Small intestine (tissue), 7 donors: ENCODE measurements at regions not wholly inside any gene's neighbourhood (a gene's known extent, or its start where the extent isn't known, plus 50 kb on each side); places are given as distances from the start of the nearest gene placed in this dataset.

Experiments
- DNase-seq, 2 donors: peaks; one replicate each; pipeline versions ENCODE4 v3.0.0 to v3.0.0-alpha.2; 2013
- FAIRE-seq: peaks from 2 replicates; lab custom pipeline; 2012; peaks lifted over from hg19 to GRCh38; lab: Jason Lieb, UNC
- H3K27ac ChIP-seq, 3 donors: one replicate each; pipeline ENCODE4 v1.5.1; 2013; ENCODE audit warnings: low read length in 2 of 3, mild to moderate bottlenecking in 2 of 3, control low read depth in 1 of 3, inconsistent platforms in 1 of 3, low read depth in 1 of 3, moderate library complexity in 1 of 3
- H3K27me3 ChIP-seq, 3 donors: one replicate each; pipeline ENCODE4 v1.6.1; 2013; ENCODE audit warnings: low read length in 3 of 3, inconsistent platforms in 1 of 3; ENCODE audit not compliant: control insufficient read depth in 3 of 3, insufficient read depth in 3 of 3
- H3K36me3 ChIP-seq, 3 donors: one replicate each; pipeline ENCODE4 v1.6.1; 2013; ENCODE audit warnings: low read length in 3 of 3, inconsistent platforms in 1 of 3, low read depth in 1 of 3, mild to moderate bottlenecking in 1 of 3, moderate library complexity in 1 of 3; ENCODE audit not compliant: control insufficient read depth in 3 of 3, insufficient read depth in 2 of 3
- H3K4me1 ChIP-seq, 3 donors: one replicate each; pipeline ENCODE4 v1.6.1; 2013; ENCODE audit warnings: low read length in 2 of 3, inconsistent platforms in 1 of 3, low read depth in 1 of 3, mild to moderate bottlenecking in 1 of 3, moderate library complexity in 1 of 3; ENCODE audit not compliant: control insufficient read depth in 3 of 3, insufficient read depth in 2 of 3
- H3K4me3 ChIP-seq, 3 donors: one replicate each; pipeline ENCODE4 v1.5.1; 2013; ENCODE audit warnings: low read length in 3 of 3, control low read depth in 1 of 3, inconsistent platforms in 1 of 3, low read depth in 1 of 3, mild to moderate bottlenecking in 1 of 3, moderate library complexity in 1 of 3
- H3K9me3 ChIP-seq, 2 donors: one replicate each; pipeline ENCODE4 v1.6.1; 2013; ENCODE audit warnings: low read depth in 1 of 2, low read length in 1 of 2; ENCODE audit not compliant: control insufficient read depth in 2 of 2, insufficient read depth in 1 of 2
- WGBS, 3 donors: extraction: QIAGEN DNeasy Blood & Tissue Kit; methylation state at CpG; one replicate each; pipeline ENCODE4 v1.1.7; 2013; 5-methylcytosine and 5-hydroxymethylcytosine counted together
- donor health status: healthy with polysubstance abuse.
- donor health status: control.
- donor health status: control.
- donor health status: Bipolar disorder and iron deficiency.
- donor health status: healthy.

DNA sequence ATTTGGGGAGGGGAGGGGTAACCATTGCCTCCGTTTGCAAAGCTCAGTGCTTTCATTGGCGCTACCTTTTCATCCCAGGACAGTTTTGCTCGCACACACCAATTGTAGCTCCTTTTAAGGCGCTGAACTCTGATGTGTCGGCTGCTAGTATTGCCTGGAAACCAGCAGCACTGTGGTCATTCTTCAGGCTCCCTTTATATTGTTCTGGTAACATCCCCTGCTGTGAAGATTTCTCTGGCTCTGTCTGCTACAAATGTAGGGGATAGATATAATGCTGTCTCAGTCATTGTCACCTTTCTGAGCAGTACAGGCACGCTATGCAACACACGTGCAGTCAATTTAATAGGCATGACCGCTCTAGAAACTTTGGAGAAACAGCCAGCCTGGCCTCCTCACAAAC lies 172.9 kb upstream of the SASH1 start:
- WGBS, 3 donors, result 87 to 91% (median 89%) methylated on average over 8 of the region's 8 CpGs
- no peak for FAIRE-seq

DNA sequence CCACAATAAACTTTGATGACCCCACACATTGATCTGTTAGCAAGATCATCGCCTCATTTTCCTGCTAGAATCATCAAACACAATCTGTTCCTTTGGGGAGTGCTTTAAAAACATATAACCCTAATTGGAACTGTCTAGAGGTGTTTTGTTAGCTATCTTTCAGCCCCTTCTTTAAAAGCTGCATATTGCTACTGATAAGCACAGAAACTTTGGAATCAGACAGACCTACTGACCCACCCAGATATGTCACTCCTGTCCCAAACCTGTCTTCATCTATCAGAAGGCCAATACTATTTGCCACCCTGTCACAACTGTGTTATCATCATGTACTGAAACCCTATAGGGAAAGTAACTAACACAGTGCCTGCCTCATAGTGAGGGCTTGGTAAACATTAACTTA lies 172.4 kb upstream of the SASH1 start:
- no peaks in the 10 kb centered on the region for H3K27me3 ChIP-seq
- no peaks in the 10 kb centered on the region for H3K4me1 ChIP-seq
- no peaks in the 10 kb centered on the region for H3K9me3 ChIP-seq
- FAIRE-seq (no peak), DNase-seq (peak in 1 of 2 donors; percentile 18)
- H3K4me3 ChIP-seq, result no peak overlapping the region
- H3K36me3 ChIP-seq, result no peaks in the 10 kb centered on the region
- 73 to 91% (median 85%) methylated on average over 1 of the region's 1 CpG for WGBS, 3 donors
- no peak overlapping the region for H3K27ac ChIP-seq

More for the DNA sequence above, 172.9 kb upstream of the SASH1 start:
- H3K9me3 ChIP-seq, result no peaks in the 10 kb centered on the region
- no peaks in the 10 kb centered on the region for H3K27me3 ChIP-seq
- DNase-seq, result no peak
- no peak overlapping the region for H3K4me3 ChIP-seq
- H3K27ac ChIP-seq, result no peak overlapping the region
- no peaks in the 10 kb centered on the region for H3K4me1 ChIP-seq
- H3K36me3 ChIP-seq, result no peaks in the 10 kb centered on the region

DNA sequence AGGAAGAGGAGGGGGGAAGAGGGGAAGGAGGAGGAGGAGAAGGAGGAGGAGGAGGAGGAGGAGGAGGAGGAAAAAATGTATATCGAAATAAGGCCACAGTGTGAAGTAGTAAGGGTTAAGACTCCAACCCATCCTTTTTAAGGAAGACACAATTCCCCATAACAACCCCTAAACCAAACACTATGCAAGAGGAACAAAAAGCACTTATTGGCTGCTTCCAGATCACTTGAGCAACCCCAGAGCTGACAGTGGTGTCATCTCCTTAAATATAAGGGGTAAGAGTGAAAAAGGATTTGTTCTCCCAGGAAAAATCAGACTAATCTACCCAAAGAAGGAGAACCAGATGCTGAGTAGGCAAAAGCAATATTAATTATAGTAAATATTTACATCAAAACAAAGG lies 169.1 kb upstream of the SASH1 start:
- Histone ChIP-seq H3K36me3 (no peaks in the 10 kb centered on the region), H3K9me3 (no peaks in the 10 kb centered on the region), H3K4me1 (no peaks in the 10 kb centered on the region), H3K4me3 (no peak overlapping the region), H3K27me3 (no peaks in the 10 kb centered on the region), H3K27ac (no peak overlapping the region)
- no peak for DNase-seq
- no peak for FAIRE-seq
- 77 to 86% (median 81%) methylated on average over 1 of the region's 1 CpG for WGBS, 3 donors

DNA sequence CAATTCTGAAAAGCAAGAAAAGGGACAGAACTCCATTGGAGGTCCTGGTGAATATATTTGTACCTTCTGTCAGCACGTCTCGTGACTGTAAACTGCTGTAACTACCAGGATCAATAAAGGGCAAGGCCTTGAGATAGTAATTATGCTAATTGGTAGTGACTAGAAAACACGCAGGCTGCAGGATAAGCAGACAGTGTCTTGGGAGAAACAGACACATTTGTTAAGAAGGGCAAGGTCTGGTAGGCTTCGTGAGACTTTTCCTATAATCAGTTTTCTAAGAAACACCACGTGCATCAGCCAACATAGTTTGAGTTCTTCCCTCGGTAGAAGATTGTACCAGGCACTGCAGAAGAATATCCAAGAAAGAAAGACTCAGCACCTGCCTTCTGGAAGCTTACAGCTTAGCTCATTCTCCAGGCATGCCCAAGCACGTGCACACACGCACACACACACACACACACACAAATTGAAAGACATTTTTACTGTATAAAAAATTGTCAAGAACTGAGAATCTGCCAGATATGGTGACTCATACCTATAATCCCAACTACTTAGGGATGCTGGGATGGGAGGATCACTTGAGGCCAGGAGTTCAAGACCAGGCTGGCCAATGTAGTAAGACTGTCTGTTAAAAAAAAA lies 167.0 kb upstream of the SASH1 start:
- Histone ChIP-seq H3K36me3 (no peaks in the 10 kb centered on the region), H3K27ac (no peak overlapping the region), H3K9me3 (no peaks in the 10 kb centered on the region), H3K27me3 (no peaks in the 10 kb centered on the region), H3K4me3 (no peak overlapping the region), H3K4me1 (no peaks in the 10 kb centered on the region)
- DNase-seq, result peak; percentile 31 to 62
- 28 to 65% (median 39%) methylated on average over 8 of the region's 8 CpGs for WGBS, 3 donors
- FAIRE-seq, result no peak

DNA sequence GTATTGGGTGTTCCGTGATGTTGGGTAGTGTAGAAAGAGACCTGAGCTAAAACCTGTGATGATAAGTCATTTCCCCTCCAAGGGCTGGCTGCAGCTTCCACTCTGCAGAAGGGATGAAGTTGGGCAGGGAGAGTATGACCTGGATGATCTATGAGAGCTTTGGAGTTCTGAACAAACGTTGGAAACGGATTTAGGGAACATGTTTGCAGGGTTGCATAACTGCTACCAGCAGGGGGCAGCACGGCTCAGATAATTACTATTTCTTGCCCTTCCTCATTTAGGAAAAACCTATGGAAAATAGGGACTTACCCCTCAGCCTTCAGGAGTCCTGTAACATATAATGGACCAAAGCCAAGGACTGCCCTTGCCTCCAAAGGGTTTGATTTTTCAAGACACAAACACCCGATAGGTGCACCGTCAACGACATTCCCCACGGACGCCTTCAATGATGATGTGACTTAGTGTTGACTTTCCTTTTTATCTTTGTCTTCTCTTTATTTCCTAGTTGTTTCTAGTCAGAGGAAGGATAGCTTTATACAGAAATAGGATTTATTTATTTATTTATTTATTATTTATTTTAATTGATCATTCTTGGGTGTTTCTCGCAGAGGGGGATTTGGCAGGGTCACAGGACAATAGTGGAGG lies 164.9 kb upstream of the SASH1 start:
- WGBS, 3 donors, result 71 to 73% (median 71%) methylated on average over 10 of the region's 10 CpGs
- FAIRE-seq (no peak), DNase-seq (peak; percentile 37 to 54)
- H3K4me1 ChIP-seq, result no peaks in the 10 kb centered on the region
- H3K9me3 ChIP-seq, result no peaks in the 10 kb centered on the region
- H3K27me3 ChIP-seq, result no peaks in the 10 kb centered on the region
- H3K36me3 ChIP-seq, result no peaks in the 10 kb centered on the region
- H3K27ac ChIP-seq, result no peak overlapping the region
- no peak overlapping the region for H3K4me3 ChIP-seq

DNA sequence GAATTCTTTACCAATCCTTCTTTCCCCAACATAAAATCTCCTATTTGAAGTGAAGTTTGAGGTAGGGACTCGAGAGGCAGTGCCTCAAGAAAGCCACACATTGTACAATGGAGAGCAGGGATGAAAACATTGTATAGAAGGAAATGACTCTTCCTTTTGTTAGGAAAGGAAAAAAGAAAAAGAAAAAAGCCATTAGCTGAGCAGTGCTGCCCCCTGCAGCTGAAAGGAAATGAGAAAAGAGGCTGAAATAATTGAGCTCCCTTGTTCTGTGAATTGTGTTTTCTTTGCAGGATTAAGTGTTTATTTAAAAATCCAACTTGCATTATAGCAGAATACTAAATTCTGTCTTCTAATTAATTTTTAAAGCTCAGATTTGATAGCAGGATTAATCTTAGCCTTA lies 162.9 kb upstream of the SASH1 start:
- Histone ChIP-seq H3K9me3 (no peaks in the 10 kb centered on the region), H3K4me3 (no peak overlapping the region), H3K27me3 (no peaks in the 10 kb centered on the region), H3K27ac (no peak overlapping the region), H3K4me1 (no peaks in the 10 kb centered on the region), H3K36me3 (no peaks in the 10 kb centered on the region)
- FAIRE-seq (no peak), DNase-seq (peak in 1 of 2 donors; percentile 18)
- 67 to 82% (median 79%) methylated on average over 1 of the region's 1 CpG for WGBS, 3 donors

DNA sequence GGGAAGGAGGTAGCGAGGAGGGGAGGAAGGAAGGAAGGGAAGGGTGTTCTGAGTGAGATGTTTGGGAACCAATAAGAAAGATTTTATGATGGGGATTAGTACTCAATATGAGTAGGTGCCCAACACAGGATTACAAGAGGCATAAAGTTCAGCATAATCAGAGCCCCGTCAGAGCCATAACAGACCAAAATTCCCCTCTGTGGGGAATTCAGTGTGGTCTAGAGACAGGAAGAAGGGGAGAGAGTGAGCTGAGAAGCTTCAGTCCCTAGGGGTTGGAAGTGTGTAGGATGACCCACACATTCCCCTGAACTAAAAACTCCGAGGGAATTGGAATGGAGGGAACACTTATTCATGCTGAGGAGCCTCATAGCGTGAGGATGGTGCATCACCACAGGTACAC lies 160.3 kb upstream of the SASH1 start:
- Histone ChIP-seq H3K4me3 (no peak overlapping the region), H3K27ac (no peak overlapping the region), H3K4me1 (peaks cover 0 to 2% (median 0%) of the 10 kb centered on the region in 3 donors), H3K27me3 (no peaks in the 10 kb centered on the region), H3K36me3 (no peaks in the 10 kb centered on the region), H3K9me3 (no peaks in the 10 kb centered on the region)
- WGBS, 3 donors, result 82 to 84% (median 82%) methylated on average over 4 of the region's 4 CpGs
- DNase-seq, result no peak
- FAIRE-seq, result no peak

DNA sequence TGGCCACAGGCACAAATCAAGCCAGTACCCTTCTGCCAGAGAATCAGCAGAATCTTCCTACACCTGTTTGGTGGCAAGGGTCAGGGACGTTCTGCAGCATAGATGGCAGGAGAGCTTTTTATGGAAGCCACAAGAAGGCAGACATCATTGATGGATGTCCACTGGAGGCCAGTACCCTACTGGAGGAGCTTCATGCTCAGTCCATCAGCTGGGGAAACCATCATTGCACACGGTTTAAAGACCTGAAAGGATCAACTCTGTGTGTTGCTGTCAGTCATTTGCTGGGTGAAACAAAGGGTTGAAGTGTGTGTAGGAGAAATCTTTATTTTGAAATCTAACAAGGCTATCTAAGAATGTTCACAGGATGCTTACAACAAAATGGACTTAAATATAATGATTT lies 158.9 kb upstream of the SASH1 start:
- peaks cover 0 to 6% (median 6%) of the 10 kb centered on the region in 3 donors for H3K4me1 ChIP-seq
- H3K4me3 ChIP-seq, result no peak overlapping the region
- WGBS, 3 donors, result 64 to 80% (median 72%) methylated on average over 2 of the region's 2 CpGs
- H3K27ac ChIP-seq, result no peak overlapping the region
- no peak for DNase-seq
- H3K27me3 ChIP-seq, result no peaks in the 10 kb centered on the region
- no peak for FAIRE-seq
- H3K9me3 ChIP-seq, result no peaks in the 10 kb centered on the region
- H3K36me3 ChIP-seq, result no peaks in the 10 kb centered on the region
